ENCODE measurements at regions not wholly inside any gene's neighbourhood (a gene's known extent, or its start where the extent isn't known, plus 50 kb on each side); places are given as distances from the start of the nearest gene placed in this dataset.
"Not testable (repeated sequence)": the region's sequence is repeated elsewhere in the genome, so short reads cannot be mapped to it uniquely, and the experiment has no call there.

- DNase-seq = no peak
Observed at GRCh38 chr12:59517522-59517921, 78.3 kb upstream of the SLC16A7 start.

DNA sequence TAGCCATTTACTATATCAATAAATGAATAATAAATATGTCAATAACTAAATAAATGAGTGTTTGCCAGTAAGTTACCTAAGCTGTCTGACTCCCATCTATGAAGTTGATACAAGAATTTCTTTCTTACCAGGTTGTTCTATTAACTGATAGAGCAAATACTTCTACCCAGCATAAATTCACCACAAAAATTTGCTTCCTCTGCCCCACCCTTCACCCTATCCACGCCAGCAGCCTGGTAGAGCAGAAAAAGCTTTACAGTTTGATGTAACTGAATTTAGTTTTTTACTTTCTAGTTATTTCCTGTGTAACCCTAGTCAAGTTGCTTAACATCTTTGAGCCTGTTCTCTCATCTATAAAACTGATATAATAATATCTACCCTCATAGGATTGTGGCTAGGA is 94.9 kb upstream of the SLC16A7 start:
- no peak for DNase-seq

GRCh38 chr12:59500335-59500734 is 95.5 kb upstream of the SLC16A7 start:
- DNase-seq = no peak

- no peak for DNase-seq
Observed at GRCh38 chr12:59499774-59500173, 96.1 kb upstream of the SLC16A7 start.

DNA sequence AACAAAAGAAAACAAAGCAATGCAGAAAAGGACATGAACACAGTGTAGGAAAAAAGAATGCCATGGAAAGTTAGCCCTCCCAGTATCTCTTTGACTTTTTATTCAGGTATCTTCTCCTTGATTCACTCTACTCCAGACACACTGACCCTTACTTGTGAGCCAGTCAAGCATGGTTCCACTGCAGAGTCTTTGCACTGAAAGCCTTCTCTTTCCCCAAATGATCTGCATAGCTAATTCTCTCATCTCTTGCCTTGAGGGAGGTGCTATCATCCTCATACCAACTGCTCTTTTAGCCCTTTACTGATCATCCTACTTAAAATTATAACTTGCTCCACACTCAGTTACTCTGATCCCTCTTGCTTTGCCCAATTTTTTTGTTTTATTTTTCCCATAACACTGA is 101.2 kb upstream of the SLC16A7 start:
- no peak for DNase-seq

DNA sequence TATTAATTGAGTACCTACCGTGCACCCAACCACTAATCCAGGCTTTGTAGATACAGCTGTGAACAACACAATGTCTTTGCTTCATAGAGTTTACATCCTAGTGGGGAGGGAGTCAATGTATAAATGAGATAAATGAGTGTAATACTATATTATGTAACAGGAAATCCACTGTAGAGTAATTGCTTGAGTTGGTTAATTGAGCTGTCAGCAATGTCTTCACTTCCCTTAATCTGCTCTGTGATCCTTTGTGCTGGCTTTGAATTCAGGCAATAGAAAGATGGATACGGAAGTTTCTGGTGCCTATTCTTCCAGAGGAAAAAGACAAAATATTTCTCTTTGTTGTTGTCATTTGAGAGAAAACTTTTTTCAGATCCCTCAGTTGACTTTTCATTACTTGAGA is 104.0 kb upstream of the SLC16A7 start:
- no peak for DNase-seq

DNA sequence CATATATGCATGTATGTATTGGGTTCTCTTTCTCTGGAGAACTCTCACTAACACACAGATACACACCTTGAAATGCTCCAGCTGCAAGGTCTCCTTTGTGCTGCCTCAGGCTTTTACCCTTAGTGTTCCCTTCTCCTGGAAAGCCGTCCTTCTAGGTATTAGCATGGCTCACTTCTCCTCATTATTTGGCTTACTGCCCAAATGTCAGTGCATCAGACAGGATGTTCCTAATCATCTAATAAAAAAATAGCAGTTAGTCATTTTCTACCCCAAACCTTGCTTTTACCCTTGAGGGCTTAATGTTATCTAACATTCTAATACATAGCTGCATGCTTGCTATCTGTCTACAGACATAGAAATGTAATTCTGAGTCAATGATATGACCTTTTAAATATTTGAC is 109.0 kb upstream of the SLC16A7 start:
- no peak for DNase-seq

DNA sequence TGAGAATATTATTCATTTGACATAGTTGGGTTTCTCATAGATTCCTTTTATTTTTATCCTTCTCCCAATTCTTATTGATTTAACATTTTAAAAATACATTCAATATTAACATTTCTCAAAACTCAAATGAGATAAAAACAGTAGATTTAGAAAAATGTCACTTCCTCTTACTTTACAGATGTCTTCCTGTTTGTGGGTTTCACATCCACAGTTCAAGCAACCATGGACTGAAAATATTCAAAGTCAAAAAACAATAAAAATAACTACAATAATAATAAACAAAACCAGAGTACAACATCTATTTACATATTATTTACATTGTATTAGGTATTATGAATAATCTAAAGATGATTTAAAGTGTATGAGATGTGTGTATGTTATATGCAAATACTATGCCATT is 111.3 kb upstream of the SLC16A7 start:
- DNase-seq = no peak

DNA sequence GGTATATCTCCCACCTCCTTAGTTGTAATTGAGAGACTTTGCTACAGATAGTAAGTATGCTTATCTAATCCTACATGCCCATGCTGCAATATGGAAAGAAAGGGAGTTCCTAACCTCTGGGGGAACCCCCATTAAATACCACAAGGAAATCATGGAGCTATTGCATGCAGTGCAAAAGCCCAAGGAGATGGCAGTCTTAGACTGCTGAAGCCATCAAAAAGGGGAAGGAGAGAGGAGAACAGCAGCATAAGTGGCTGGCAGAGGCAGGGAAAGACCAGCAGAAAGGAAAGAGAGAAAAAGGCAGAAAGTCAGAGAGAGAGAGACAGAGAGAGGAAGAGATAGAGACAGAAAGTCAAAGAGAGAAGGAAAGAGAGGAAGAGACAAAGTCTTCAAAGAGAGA is 121.6 kb upstream of the SLC16A7 start:
- not testable (repeated sequence) for DNase-seq

DNA sequence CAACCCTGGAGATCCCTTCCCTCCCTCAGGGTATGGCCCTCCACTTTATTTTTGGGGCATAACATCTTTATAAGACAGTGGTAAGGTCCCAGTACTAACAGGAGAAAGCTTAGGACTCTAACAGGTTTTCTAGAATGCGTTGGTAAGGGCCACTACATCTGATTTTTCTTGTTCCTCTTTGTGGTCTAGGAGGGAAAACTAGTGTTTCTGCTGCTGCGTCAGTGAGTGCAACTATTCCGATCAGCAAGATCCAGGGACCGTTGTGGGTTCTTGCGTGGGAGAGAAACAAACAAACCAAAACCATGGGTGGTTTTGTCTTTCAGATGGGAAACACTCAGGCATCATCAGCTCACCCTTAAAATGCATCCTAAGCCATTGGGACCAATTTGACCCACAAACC is 123.6 kb upstream of the SLC16A7 start:
- no peak for DNase-seq

DNA sequence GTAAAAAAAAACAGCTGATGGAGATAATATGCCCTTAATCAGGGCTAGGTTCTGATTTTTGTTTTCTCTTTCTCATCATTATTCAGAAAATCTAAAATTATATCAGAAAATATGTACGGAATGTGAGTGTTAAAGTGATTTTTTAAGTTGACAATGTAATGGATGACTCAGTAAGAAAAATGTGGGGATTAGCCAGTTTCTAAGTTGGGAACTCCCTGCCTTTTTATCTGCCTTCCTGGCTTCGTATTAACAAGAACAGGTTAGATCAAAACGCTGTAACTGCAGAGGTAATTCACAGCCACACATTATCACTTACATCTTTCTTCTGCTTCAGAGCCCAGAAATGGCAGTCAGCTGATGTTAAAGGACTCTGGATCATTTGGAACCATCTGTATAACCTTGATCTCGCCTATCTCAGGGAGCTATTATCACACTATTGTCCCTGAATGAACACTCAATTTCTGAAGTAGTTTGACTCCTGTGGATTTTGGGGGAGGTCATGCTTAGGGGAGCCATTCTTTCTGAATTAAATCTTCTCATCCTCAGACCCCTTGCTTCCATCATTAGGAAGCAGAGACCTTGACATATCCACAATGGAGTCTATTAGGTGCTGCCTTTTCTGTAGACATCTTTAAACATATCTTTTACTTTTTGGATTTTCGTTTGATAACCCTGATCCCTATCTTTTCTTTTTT is 135.7 kb upstream of the SLC16A7 start:
- no peak for DNase-seq

DNA sequence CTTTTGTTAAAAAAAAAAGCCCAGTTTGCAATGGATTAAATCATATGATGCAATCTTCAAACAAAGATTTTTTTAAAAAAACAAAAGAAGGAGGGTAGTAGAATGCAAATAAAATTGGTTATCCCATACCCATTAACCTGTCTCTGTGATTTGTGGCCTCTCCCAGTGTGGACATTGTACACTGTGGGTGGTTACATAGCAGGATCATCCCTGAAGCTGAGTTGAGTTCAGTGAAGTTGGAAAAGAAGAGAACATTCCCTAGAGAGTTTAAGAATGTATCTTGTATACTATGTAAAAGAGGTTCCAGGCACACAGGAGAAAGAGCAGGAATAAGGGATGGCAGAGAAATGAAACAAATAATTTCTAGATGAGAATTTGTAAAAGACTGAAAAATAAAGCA is 142.4 kb upstream of the SLC16A7 start:
- DNase-seq = no peak

GRCh38 chr12:59452746-59453145 is 143.1 kb upstream of the SLC16A7 start:
- no peak for DNase-seq

DNA sequence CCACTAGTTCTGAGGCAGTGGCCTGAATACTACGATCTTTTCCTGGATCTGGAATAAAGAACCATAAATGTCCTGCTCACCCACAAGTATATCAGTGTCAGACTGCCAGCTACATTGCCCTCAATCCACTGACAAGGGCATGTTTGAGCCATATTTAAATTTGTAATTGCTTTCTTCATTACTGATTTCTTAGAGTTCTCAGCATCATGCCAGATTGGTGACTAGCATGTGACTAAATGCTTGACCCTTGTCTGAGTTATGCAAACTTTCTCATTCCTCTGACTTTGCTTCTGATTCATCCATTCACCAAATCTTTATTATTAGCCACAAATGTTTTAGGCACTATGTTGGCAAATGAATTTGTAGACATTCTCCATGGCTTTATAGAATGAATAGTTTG is 143.6 kb upstream of the SLC16A7 start:
- no peak for DNase-seq

GRCh38 chr12:59446116-59446515 is 149.7 kb upstream of the SLC16A7 start:
- DNase-seq = no peak

- no peak for DNase-seq
Observed at GRCh38 chr12:59444932-59445331, 150.9 kb upstream of the SLC16A7 start.

DNA sequence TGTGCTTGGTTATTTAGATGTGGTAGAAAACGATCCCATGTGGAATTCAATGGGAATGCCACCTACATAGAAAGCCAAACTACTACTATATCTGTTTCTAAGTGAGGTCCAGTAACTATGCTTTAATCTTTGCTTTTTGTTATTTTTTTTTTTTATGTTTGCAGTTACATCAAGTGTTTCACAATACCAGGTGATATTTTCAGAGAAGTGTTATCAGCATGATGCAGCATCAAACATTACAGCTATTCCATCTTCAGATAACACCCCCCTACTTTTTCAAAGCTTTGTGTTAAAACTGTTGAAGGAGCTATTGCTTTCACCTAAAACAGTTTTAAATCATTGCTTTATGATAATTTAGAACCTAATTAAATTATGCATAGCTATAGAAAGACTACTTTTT is 163.8 kb upstream of the SLC16A7 start:
- DNase-seq = no peak

- DNase-seq = peak; percentile 3
Observed at GRCh38 chr12:59431266-59431665, 164.6 kb upstream of the SLC16A7 start.

DNA sequence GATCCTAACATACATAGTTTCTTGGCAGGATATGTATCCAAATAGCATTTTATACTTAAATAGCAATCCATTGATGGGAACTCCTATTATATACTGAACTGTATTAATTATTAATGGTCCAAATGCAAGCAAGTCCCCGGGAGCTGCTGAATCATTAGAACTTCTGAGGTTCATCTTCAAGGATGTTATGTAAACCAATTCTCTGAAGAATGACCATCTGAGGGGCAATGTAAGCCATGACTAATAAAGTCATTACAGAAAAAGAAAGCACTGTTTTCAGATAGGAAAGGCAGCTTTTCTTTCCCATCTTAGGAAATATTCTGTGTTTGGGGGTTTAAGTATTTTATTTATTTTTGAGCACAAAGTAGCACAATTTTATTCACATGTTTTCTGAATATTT is 166.1 kb upstream of the SLC16A7 start:
- DNase-seq = no peak

DNA sequence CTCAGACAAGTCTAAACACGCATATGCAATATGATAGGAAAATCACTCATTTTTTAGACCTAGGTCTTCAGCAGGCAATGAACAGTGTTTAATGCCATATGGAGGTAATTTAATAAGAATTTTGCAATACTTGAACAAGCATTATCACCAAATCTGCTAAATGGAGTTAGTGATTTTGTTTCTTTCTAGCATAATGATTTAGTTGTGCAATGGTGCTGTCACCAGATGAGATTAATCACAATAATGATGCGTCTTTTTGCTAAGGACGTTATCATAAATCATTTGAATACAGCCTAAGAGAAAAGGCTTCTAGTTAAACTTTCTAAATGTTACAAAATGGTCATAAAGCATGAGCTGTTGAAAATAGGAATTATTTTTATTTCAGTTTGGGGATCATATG is 170.0 kb upstream of the SLC16A7 start:
- no peak for DNase-seq

DNA sequence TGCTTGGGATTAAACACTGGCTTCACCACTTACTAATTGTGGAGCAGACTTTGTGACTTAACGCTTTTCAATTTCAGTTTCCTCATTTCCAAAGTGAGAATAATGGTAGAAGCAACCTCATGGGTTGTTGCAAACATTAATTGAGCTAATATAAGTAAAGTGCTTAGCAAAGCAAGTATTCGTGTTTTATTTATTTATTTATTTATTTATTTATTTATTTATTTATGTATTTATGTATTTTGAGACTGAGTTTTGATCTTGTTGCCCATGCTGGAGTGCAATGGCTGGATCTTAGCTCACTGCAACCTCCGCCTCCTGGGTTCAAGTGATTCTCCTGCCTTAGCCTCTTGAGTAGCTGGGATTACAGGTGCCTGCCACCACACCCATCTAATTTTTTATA is 171.2 kb upstream of the SLC16A7 start:
- DNase-seq = not testable (repeated sequence)

DNA sequence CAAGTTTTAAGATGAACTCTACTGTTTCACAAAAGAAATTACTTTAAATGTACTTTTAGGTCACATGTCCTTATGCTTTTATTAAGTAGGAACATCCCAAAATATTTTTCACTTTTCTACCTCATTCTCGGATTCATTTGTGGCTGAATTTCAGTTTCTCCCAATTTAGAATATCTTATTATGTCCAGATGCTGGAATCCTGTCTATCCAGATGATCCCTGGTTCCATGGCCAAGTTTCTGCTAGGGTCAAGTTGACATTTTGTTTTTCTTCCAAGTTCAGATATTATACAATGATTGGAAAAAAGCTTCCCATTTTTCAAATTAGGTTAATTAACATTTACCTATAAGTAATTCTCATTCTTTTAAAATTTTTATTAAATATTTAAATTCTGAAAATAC is 181.8 kb upstream of the SLC16A7 start:
- no peak for DNase-seq

GRCh38 chr12:59408431-59408830 is 187.4 kb upstream of the SLC16A7 start:
- DNase-seq = no peak

- no peak for DNase-seq
Observed at GRCh38 chr12:59407799-59408198, 188.0 kb upstream of the SLC16A7 start.

DNA sequence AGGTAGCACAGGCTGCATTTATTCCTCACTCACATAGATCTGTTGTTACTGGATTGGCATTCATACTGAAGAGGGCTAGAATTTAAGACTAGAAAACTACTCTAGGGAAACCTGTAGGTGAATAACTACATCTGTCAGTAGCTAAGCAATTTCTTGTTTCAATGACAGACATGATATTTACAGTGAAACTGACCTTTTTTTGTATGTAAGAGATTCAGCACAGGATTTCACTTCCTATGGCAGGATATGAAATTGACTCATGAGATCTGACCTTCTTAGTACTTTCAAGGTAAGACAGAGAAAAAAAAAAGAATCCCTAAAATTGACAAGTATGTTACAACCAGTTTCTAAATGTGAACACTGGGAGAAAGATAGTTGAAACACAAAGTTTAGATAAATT is 189.8 kb upstream of the SLC16A7 start:
- no peak for DNase-seq
